Ishikawa (cell line): ENCODE measurements at regions not wholly inside any gene's neighbourhood (a gene's known extent, or its start where the extent isn't known, plus 50 kb on each side); places are given as distances from the start of the nearest gene placed in this dataset.

Source experiments
- CEBPB ChIP-seq: IDR thresholded peaks from 2 replicates; pipeline ENCODE4 v1.6.1; 2012
- CREB1 ChIP-seq: IDR thresholded peaks from 2 replicates; pipeline ENCODE4 v1.6.1; 2012; ENCODE audit warnings: low read depth
- EGR1 ChIP-seq: IDR thresholded peaks from 2 replicates; pipeline ENCODE4 v1.6.1; 2012
- EP300 ChIP-seq: IDR thresholded peaks from 2 replicates; pipeline ENCODE4 v1.6.1; 2012; ENCODE audit warnings: borderline replicate concordance
- FOXM1 ChIP-seq: IDR thresholded peaks from 2 replicates; pipeline ENCODE4 v1.6.1; 2012; ENCODE audit warnings: low read depth, borderline replicate concordance
- NFIC ChIP-seq: IDR thresholded peaks from 2 replicates; pipeline ENCODE4 v1.6.1; 2012
- RAD21 ChIP-seq: IDR thresholded peaks from 2 replicates; pipeline ENCODE4 v1.6.1; 2012; ENCODE audit warnings: low read depth
- TAF1 ChIP-seq: IDR thresholded peaks from 2 replicates; pipeline ENCODE4 v1.6.1; 2012; ENCODE audit warnings: low read depth, mild to moderate bottlenecking
- TCF12 ChIP-seq: IDR thresholded peaks from 2 replicates; pipeline ENCODE4 v1.6.1; 2012; ENCODE audit warnings: low read depth
- TEAD4 ChIP-seq: IDR thresholded peaks from 2 replicates; pipeline ENCODE4 v1.6.1; 2012
- YY1 ChIP-seq: IDR thresholded peaks from 2 replicates; pipeline ENCODE4 v1.6.1; 2012; ENCODE audit warnings: low read depth
- ZBTB7A ChIP-seq: IDR thresholded peaks from 2 replicates; pipeline ENCODE4 v1.6.1; 2012; ENCODE audit warnings: low read depth
- TF ChIP-seq, protein P1 (sequence below): IDR thresholded peaks from 2 replicates; pipeline ENCODE4 v1.6.1; 2012; ENCODE audit warnings: low read depth, mild to moderate bottlenecking
- TF ChIP-seq, protein P2 (sequence below): IDR thresholded peaks from 2 replicates; pipeline ENCODE4 v1.6.1; 2012
- TF ChIP-seq, protein P3 (sequence below): IDR thresholded peaks from 2 replicates; pipeline ENCODE4 v1.6.1; 2012

DNA sequence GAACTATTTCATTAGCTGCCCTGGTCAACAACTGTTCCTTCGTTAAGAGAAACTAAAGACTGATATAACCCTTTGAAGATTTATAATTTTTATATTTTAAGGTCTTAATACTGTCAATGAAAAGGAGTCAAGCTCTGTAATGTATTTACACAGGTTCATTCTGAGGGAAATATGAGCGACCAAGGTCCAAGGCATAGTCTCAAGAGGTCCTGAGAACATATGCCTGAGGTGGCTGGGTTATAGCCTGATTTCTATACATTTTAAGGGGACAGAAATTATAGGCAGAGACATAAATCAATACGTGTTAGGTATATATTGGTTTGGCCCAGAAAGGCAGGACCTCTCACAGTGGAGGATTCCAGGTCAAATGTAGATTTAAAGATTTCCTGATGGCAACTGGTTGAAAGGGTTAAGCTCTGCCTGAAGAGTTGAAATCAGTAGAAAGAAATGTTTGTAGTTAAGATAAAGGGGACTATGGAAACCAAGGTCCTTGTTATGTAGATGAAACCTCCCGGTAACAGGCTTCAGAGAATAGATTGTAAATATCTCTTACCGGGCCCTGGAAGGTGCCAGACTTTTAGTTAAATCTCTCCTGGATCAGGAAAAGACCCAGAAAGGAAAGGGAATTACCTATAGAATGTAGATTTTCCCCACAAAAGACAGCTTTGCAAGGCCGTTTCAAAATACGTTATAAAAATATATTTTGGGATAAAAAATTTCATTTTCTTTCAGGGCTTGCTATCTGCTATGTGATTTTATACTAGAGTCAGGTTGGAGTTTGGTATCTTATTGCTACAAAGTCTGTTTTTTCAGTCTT, 107.3 kb upstream of the PRLR start:
- no peak for TF ChIP-seq ZBTB7A
- TF ChIP-seq, protein P1, sequence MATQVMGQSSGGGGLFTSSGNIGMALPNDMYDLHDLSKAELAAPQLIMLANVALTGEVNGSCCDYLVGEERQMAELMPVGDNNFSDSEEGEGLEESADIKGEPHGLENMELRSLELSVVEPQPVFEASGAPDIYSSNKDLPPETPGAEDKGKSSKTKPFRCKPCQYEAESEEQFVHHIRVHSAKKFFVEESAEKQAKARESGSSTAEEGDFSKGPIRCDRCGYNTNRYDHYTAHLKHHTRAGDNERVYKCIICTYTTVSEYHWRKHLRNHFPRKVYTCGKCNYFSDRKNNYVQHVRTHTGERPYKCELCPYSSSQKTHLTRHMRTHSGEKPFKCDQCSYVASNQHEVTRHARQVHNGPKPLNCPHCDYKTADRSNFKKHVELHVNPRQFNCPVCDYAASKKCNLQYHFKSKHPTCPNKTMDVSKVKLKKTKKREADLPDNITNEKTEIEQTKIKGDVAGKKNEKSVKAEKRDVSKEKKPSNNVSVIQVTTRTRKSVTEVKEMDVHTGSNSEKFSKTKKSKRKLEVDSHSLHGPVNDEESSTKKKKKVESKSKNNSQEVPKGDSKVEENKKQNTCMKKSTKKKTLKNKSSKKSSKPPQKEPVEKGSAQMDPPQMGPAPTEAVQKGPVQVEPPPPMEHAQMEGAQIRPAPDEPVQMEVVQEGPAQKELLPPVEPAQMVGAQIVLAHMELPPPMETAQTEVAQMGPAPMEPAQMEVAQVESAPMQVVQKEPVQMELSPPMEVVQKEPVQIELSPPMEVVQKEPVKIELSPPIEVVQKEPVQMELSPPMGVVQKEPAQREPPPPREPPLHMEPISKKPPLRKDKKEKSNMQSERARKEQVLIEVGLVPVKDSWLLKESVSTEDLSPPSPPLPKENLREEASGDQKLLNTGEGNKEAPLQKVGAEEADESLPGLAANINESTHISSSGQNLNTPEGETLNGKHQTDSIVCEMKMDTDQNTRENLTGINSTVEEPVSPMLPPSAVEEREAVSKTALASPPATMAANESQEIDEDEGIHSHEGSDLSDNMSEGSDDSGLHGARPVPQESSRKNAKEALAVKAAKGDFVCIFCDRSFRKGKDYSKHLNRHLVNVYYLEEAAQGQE, result no peak
- no peak for TF ChIP-seq CREB1
- TF ChIP-seq TEAD4, result no peak
- no peak for TF ChIP-seq YY1
- TF ChIP-seq EGR1, result no peak
- no peak for TF ChIP-seq TCF12

DNA sequence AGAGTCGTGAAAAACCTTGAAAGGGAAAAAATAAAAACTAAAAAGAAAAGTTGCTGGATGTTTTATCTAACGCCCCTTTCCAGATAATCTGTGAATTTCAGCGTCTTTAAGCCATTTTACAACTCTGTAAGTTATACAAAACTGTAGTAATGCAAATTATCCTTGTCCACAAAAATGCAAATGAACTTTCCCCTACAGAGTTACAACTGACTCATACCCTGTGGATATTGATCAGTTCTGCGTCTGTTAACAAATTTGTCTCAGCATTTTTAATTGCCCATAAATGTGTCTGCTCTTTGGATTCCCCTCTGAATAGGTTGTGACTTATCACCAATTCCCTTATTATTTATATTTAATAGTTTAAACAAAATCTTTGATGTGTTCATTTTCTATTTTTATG, 105.9 kb upstream of the PRLR start:
- no peak for TF ChIP-seq CREB1
- no peak for TF ChIP-seq TCF12
- TF ChIP-seq, protein P1, result no peak
- no peak for TF ChIP-seq EGR1
- TF ChIP-seq TAF1, result no peak
- TF ChIP-seq EP300, result no peak
- no peak for TF ChIP-seq TEAD4

DNA sequence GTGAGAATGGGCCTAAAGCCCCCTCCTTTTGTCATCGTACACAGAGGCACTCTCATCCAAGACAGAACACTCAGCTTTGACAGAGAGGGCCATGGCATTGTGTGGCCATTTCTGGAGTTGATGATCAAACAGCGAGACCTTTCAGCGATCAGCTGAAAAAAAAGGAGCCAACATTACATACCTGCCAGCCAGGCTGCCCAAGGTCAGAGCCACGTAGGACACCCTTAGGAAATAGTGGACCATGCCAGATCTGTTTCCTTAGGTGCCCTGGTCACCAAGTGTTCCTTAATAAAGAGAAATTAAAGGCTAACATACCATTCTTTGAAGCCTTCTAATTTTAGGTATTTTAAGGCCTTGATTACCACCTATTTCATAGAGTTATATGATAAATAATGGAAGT, 105.5 kb upstream of the PRLR start:
- TF ChIP-seq, protein P2, sequence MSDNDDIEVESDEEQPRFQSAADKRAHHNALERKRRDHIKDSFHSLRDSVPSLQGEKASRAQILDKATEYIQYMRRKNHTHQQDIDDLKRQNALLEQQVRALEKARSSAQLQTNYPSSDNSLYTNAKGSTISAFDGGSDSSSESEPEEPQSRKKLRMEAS, result no peak
- TF ChIP-seq TCF12 (no peak), NFIC (no peak), TAF1 (no peak), CREB1 (no peak), EP300 (no peak), CEBPB (no peak)
- TF ChIP-seq, protein P1, result no peak

DNA sequence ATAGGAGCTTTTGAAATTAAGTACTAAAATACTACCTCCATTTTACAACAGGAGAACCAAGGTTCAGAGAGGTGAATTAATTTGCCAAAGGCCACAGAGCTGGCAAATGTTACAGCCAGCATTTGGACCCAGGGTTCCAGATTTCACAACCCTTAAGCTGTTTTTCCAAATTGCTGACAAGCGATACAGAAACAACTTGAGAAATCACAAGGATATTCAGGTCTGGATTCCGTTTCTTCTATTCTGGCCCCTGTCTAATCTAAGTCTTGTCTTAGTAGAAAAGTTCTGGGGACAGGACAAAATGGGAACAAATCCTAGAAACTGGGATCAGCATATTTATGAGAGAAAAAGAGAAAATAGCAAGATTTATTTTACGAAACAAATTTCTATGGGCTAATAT, 103.1 kb upstream of the PRLR start:
- TF ChIP-seq ZBTB7A (no peak), CREB1 (no peak), RAD21 (no peak), EP300 (no peak), TCF12 (no peak), CEBPB (no peak), FOXM1 (no peak), YY1 (no peak), TAF1 (no peak), TEAD4 (no peak), NFIC (no peak)
- TF ChIP-seq, protein P3, sequence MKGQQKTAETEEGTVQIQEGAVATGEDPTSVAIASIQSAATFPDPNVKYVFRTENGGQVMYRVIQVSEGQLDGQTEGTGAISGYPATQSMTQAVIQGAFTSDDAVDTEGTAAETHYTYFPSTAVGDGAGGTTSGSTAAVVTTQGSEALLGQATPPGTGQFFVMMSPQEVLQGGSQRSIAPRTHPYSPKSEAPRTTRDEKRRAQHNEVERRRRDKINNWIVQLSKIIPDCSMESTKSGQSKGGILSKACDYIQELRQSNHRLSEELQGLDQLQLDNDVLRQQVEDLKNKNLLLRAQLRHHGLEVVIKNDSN, result no peak
- TF ChIP-seq, protein P1, result no peak
